ENCODE measurements at regions not wholly inside any gene's neighbourhood (a gene's known extent, or its start where the extent isn't known, plus 50 kb on each side); places are given as distances from the start of the nearest gene placed in this dataset.
"Not testable (repeated sequence)": the region's sequence is repeated elsewhere in the genome, so short reads cannot be mapped to it uniquely, and the experiment has no call there.

GRCh38 chr14:51377186-51377585 lies 137.1 kb downstream of the TMX1 start:
- not testable (repeated sequence) for TF ChIP-seq CTCF (conservative IDR thresholded peaks at IDR 0.05; ENCODE audit: low read length); EZH2phosphoT487 (IDR thresholded peaks at IDR 0.05; ENCODE audit: borderline replicate concordance)
